Activated naive CD8-positive, alpha-beta T cell (primary cell): ENCODE measurements at regions not wholly inside any gene's neighbourhood (a gene's known extent, or its start where the extent isn't known, plus 50 kb on each side); places are given as distances from the start of the nearest gene placed in this dataset.
"Not testable (repeated sequence)": the region's sequence is repeated elsewhere in the genome, so short reads cannot be mapped to it uniquely, and the experiment has no call there.

Source experiments
- H3K27ac Mint-ChIP-seq: one replicate; pipeline ENCODE4 v1.8.0; 2021; ENCODE audit warnings: mixed read lengths
- H3K27me3 Mint-ChIP-seq: one replicate; pipeline ENCODE4 v1.8.0; 2021; ENCODE audit warnings: mixed read lengths
- H3K36me3 Mint-ChIP-seq: one replicate; pipeline ENCODE4 v1.8.0; 2021; ENCODE audit warnings: mixed read lengths
- H3K4me1 Mint-ChIP-seq: one replicate; pipeline ENCODE4 v1.8.0; 2021; ENCODE audit warnings: low read depth, mixed read lengths
- H3K4me3 Mint-ChIP-seq: one replicate; pipeline ENCODE4 v1.8.0; 2021; ENCODE audit warnings: mild to moderate bottlenecking, mixed read lengths
- H3K9me3 Mint-ChIP-seq: one replicate; pipeline ENCODE4 v1.8.0; 2021; ENCODE audit warnings: low read depth, mixed read lengths

DNA sequence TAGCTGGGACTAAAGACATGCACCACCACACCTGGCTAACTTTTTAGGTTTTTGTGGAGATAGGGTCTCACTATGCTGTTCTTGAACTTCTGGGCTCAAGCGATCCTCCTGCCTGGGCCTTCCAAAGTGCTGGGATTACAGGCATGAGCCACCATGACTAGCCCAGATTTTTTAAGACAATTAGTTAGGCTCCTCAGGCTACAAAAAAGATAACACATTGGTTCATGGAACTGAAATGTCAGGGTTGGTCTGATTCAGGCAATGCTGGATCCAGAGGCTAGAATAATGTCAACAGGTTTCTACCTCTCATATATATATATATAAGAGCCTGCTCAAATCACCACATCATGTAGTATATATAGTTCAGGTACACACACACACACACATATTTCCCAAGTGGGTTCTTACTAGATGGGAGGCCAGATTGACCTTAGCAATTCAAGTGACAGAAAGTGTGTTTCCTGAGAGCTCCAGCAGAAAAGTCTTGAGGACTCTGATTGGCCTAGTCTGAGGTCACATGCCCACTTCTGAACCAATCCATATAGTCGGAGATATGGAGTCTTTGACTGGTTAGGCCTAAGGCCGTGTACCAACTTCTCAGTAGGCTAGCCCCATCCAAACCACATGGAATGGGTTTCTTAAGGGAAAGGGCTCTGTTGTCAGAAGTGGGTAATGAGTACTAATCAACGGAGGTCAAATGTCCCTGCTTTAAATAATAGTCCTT lies 72.6 kb upstream of the LAPTM4A start:
- Mint-ChIP-seq H3K36me3 (no peaks in the 10 kb centered on the region), H3K27me3 (peaks cover 4% of the 10 kb centered on the region), H3K27ac (no peak overlapping the region), H3K4me3 (no peak overlapping the region), H3K4me1 (no peaks in the 10 kb centered on the region), H3K9me3 (no peaks in the 10 kb centered on the region)

DNA sequence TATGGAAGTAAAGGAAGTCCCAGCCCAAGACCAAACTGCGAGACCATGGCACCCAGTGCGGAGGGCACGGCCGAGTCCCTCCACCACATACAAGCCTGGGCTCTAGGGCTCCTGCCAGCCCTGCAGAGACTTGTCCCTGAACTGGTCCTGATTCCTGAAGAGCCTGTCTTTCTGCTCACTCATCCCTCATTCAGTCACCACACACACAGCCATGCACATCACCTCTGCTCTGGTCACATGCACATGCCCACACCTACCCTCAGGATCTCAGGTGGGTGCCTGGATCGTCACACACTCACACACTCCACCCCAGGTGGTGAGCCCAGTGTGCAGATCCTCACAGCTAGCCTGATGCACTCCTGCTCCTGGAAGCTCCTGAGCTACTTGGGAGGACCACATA lies 71.4 kb upstream of the LAPTM4A start:
- Mint-ChIP-seq H3K9me3 (no peaks in the 10 kb centered on the region), H3K27ac (no peak overlapping the region), H3K4me3 (no peak overlapping the region), H3K4me1 (no peaks in the 10 kb centered on the region), H3K36me3 (no peaks in the 10 kb centered on the region), H3K27me3 (peaks cover 4% of the 10 kb centered on the region)

DNA sequence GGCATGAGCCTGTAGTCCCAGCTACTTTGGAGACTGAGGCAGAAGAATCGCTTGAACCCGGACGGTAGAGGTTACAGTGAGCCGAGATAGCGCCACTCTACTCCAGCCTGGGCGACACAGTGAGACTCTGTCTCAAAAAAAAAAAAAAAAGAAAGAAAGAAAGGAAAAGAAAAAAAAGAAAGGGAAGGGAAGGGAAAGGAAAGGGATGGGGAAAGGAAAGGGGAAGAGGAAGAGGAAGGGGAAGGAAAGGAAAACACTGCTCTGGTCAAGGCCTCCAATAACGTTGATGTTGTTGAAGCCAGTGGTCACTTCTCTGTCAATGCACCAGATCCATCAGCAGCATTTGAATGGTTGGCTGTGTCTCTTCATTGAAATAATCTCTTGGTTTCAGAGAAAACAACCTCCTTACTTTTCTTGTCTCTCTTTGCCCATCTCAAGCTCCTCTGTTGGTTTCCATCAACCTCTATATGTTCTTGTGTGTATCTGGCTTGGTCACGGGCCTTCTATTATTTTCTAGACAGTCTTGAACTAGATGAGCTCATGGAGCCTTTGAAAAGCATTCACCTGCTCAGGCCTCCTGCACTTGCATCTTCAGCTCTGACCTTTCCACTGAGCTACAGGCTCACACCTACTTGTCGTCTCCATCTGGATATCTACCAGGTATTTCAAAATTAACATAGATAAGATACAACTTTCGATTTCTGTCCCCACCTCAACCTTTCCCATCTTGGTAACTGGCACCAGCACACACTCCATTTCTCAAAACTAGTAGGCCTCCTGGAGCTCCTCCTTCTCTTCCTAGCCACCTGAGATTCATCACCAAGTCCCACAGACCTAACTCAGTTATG lies 69.4 kb upstream of the LAPTM4A start:
- no peaks in the 10 kb centered on the region for H3K4me1 Mint-ChIP-seq

DNA sequence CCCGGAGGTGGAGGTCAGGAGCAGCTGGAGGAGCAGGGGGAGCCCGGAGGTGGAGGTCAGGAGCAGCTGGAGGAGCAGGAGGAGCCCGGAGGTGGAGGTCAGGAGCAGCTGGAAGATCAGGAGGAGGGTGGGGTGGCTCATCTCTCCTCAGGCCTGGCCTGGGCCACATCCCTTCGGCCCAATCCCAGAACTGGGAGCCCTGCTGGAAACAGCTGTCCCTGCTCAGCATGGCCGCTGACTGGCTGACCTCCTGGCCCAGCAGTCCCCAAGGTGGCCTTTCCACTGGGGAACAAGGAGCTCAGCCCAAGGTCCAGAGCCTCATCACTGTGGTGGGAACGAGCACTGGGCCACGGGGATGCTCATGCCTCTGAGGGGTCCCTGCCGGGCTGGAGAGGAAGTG lies 66.6 kb upstream of the LAPTM4A start:
- no peak overlapping the region for H3K4me3 Mint-ChIP-seq
- H3K27me3 Mint-ChIP-seq, result peaks cover 4% of the 10 kb centered on the region
- no peak overlapping the region for H3K27ac Mint-ChIP-seq
- H3K9me3 Mint-ChIP-seq, result no peaks in the 10 kb centered on the region
- H3K4me1 Mint-ChIP-seq, result no peaks in the 10 kb centered on the region
- H3K36me3 Mint-ChIP-seq, result no peaks in the 10 kb centered on the region

More for the DNA sequence above, 69.4 kb upstream of the LAPTM4A start:
- Mint-ChIP-seq H3K27me3 (peaks cover 4% of the 10 kb centered on the region), H3K27ac (no peak overlapping the region), H3K9me3 (no peaks in the 10 kb centered on the region), H3K4me3 (no peak overlapping the region), H3K36me3 (no peaks in the 10 kb centered on the region)

DNA sequence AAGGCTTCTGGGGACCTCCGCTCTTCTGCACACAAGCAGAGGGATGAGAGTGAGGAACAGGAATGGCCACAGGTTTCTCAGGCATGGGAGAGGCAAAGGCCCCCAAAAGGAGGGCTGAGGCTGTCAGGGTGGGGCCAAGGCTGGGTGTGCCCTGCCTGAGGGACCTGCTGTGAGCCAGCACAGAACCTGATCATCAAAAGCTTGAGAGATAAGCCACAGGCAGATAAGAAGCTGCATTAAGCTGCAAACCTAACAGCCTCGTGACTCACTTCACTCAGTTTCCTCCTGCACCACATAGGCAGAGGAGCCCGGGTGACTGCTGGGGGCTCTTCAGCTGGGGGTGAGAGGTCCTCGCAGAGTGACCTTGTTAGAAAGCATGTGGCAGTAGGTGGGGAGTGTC lies 64.5 kb upstream of the LAPTM4A start:
- Mint-ChIP-seq H3K27me3 (peaks cover 2% of the 10 kb centered on the region), H3K9me3 (no peaks in the 10 kb centered on the region), H3K4me3 (no peak overlapping the region), H3K4me1 (no peaks in the 10 kb centered on the region), H3K27ac (no peak overlapping the region), H3K36me3 (no peaks in the 10 kb centered on the region)

DNA sequence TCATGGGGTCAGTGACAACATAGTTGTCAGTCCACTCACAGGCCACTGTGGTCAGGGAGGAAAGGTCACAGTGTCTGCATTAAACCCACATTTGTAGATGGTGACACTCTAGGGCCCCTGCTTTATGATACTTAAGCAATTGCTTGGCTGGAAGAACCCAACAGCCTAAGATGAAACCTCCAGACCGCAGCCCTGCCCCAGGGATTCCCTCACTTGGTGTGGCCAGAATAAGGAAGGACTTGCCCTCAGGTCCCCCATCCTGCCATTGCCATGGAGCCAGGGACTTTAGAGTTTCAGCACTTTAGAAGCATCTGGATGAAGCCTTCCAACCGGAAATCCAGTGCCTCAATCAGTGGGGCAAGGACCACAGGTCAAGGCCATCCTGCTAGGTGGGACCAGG lies 63.9 kb upstream of the LAPTM4A start:
- H3K36me3 Mint-ChIP-seq, result no peaks in the 10 kb centered on the region
- H3K9me3 Mint-ChIP-seq, result no peaks in the 10 kb centered on the region
- H3K4me1 Mint-ChIP-seq, result no peaks in the 10 kb centered on the region
- H3K4me3 Mint-ChIP-seq, result no peak overlapping the region
- peaks cover 2% of the 10 kb centered on the region for H3K27me3 Mint-ChIP-seq
- no peak overlapping the region for H3K27ac Mint-ChIP-seq

DNA sequence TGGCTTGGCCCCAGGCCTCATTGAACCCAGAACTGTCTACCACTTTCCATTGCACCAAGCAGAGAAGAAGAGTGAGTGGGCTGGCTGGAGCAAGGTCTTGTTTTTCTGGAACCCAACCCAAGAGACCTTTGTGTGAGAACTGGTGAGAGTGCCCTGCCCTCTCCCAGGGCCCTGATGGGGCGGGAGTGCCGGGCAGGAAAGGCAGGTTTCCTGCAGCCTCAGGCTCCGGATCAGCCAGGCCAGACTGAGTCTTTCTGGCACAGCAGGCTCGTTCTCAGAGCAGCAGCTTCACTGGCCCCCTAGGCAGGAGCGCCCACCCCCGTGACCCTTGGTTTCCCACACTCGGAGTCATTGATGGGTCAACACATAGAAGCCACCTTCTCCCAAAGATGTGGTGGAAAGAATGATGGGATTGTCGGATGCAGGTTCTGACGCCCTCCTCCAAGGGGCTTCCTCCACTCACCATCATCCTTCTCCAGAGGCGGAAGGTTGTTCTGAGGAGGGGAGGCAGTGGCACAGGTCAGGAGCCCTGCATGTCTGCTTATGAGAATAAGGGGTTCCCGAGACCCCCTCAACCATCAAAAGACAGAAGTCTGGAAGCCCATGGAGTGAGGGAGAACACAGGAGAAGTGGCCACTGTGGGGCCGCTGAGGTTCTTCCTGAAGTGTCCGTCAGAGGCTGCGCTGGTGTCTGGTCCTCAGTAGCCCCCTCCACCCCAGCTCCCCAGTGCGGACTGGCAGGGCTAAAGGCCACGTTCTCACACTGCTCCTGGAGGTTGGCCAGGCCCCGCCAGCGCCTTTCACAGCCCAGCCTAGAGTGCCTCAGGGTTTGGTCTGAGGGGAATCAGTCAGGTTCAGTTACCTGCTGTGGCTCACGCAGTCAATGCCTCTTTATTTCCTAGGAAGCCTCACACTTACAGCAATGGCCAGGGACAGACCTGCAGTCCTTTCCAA lies 62.8 kb upstream of the LAPTM4A start:
- Mint-ChIP-seq H3K36me3 (no peaks in the 10 kb centered on the region), H3K27me3 (peaks cover 2% of the 10 kb centered on the region), H3K27ac (no peak overlapping the region), H3K4me1 (no peaks in the 10 kb centered on the region), H3K9me3 (no peaks in the 10 kb centered on the region), H3K4me3 (no peak overlapping the region)

DNA sequence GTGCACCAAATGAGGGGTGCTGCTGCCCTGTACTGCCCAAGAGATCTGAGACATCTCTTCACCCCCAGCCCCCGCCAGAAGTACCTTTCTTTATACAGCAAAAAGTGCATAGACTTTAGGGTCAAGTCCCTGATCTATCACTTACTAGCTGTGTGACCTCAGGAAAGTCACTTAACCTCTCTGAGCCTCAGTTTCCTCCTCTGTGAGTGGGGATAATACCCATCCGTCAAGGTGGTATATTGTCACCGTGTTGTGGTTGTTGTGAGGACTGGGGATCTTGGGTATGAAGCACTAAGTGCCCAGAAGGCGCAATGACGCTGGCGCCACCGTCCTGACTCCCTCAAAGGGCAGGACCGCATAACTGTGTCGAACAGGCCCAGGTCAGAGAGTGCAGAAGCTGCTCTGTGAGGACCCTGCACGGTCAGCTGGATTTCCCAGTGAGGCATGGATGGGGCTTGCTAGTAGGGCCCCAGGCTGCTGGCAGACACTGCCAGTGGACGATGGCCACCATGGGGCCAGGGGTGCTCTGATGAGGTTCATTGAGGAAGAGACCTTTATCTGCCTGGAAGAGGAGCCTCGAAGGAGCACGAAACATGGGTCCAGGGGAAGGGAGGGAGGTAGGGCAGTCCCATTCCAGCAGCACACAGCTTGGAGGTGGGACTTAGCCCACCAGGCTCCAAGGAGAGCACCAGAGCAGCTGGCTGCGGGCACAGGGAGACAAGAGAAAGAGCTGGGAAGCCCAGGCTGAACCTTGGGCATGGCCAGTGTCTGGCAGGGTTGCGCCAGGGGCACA lies 61.8 kb upstream of the LAPTM4A start:
- H3K27ac Mint-ChIP-seq, result no peak overlapping the region
- H3K36me3 Mint-ChIP-seq, result no peaks in the 10 kb centered on the region
- H3K9me3 Mint-ChIP-seq, result no peaks in the 10 kb centered on the region
- H3K27me3 Mint-ChIP-seq, result peaks cover 4% of the 10 kb centered on the region
- H3K4me3 Mint-ChIP-seq, result no peak overlapping the region
- no peaks in the 10 kb centered on the region for H3K4me1 Mint-ChIP-seq

DNA sequence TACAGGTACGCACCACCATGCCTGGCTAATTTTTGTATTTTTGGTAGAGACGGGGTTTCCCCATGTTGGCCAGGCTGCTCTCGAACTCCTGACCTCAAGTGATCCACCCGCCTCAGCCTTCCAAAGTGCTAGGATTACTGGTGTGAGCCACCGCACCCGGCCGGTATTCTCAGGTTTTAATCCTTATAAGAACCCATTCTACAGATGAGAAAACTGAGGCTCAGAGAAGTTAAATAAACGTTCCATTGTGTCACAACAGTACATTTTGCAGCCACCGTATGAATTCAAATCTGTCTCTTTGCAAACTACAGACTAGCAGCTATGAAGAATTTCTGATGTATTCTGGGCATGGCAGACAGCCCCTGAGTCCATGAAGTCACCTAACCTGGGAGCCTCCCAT lies 60.9 kb upstream of the LAPTM4A start:
- H3K27me3 Mint-ChIP-seq, H3K4me1 Mint-ChIP-seq, H3K4me3 Mint-ChIP-seq, H3K9me3 Mint-ChIP-seq, H3K27ac Mint-ChIP-seq, H3K36me3 Mint-ChIP-seq: not testable (repeated sequence)

DNA sequence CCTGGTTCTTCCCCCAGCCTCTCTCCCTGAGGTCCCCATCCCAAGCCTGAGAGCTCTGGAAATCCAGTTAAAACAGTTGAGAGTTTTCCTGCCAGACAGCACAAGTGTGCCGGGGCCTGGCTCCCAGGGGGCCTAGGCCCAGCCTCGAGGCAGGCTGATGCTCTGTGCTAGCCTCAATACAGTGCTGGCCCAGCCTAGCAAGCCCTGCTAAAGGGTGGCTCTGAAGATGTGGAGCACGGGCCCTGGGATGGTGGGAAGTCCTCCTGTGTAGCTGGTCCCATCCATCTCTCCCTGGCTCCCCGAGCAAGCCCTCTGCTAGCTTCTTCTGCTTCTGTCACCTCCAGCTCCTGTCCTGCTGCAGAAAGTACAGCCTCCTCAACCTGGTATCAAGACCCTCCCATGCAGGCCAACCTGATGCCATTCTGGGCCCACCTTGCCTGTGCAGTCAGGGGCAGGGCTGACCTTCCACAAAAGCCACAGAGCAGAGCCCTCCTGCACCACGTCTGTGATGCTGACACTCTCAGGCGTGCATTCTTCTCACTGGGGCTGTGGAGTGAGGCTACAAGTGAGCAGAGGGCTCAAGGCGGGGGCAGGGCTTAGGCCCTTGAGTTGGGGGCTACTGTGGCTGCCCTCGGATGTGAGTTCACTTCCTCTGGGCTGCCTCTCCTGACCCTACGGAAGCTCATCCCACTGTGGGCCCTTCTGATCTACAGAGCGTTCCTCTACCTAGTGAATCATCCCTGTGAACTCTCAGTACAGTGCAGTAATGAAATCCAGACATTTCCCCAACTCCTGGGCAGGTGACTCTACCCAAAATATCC lies 60.1 kb upstream of the LAPTM4A start:
- peaks cover 7% of the 10 kb centered on the region for H3K27me3 Mint-ChIP-seq
- H3K4me3 Mint-ChIP-seq, result no peak overlapping the region
- H3K27ac Mint-ChIP-seq, result no peak overlapping the region
- no peaks in the 10 kb centered on the region for H3K9me3 Mint-ChIP-seq
- no peaks in the 10 kb centered on the region for H3K36me3 Mint-ChIP-seq
- peaks cover 2% of the 10 kb centered on the region for H3K4me1 Mint-ChIP-seq

DNA sequence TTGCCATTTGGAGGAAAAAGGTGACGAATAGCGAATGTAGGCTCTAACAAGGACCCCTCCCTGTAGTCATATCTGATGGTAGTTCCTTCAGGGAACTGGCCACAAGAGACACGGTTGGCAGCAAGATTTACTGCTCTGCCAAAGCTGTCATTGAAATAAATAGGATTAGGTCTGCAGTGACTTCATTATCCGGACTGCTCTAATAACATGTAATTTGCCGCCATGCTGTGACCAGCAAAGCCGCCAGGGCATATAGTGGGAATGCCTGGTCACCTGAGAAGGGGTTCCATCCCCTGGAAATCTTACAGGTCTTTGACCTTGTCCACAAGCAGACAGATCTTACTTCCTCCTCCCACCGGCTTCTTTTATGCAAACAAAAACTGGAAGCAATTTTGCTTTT lies 59.4 kb upstream of the LAPTM4A start:
- peaks cover 2% of the 10 kb centered on the region for H3K4me1 Mint-ChIP-seq
- no peaks in the 10 kb centered on the region for H3K36me3 Mint-ChIP-seq
- peaks cover 7% of the 10 kb centered on the region for H3K27me3 Mint-ChIP-seq
- H3K4me3 Mint-ChIP-seq, result no peak overlapping the region
- H3K9me3 Mint-ChIP-seq, result no peaks in the 10 kb centered on the region
- no peak overlapping the region for H3K27ac Mint-ChIP-seq

DNA sequence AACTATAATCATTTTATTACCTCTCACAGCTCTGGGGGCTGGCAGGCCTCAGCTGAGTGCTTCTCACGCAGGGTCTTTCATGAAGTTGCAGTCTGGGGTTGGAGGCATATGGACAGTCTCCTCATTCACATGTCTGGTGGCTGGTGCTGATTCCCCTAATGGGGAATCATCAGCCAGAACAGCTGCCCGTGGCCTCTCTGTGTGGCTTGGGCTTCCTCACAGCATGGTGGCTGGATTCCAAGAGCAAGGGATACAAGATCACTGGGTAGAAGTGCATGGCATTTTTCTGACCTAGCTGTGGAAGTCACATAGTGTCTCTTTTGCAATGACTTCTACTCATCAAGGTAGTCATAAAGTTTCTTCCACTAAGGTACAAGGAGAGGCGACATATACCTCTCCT lies 59.0 kb upstream of the LAPTM4A start:
- Mint-ChIP-seq H3K27me3 (peaks cover 12% of the 10 kb centered on the region), H3K4me1 (peaks cover 2% of the 10 kb centered on the region), H3K27ac (no peak overlapping the region), H3K9me3 (no peaks in the 10 kb centered on the region), H3K36me3 (no peaks in the 10 kb centered on the region), H3K4me3 (no peak overlapping the region)

DNA sequence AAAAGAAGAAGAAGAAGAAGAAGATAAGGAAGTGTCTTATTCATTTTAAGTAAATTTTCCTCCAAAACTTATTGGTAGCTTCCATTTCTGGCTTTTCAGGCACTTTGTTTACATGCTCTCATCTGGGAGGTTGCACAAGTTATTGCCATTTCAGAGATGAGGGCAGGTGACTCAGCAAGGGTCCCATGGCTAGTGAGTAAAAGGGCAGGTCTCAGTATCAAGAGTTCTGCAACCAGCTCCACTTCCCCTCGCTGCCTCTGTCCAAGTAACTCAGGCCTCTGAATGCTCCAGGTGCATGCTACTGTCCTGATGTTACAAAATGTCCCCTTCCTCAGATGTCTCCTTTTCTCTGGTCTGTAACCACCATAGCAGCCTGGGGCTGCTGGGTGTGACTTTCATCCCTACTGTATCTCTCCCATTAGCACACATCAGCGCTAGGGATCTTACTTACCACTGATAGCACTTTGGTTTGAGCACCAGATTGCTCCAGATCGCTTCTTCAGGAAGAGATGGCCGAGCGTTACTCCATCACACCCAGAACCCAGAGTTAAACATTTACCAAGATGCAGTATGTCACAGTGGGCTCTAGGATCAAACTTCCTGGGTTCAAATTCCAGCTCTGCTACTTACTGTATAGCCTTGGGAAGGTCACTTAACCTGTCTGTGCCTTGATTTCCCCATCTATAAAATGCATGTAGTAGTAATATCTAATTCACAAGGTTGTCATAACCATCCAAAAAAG lies 57.4 kb upstream of the LAPTM4A start:
- Mint-ChIP-seq H3K27ac (no peak overlapping the region), H3K27me3 (peaks cover 12% of the 10 kb centered on the region), H3K36me3 (no peaks in the 10 kb centered on the region), H3K9me3 (no peaks in the 10 kb centered on the region), H3K4me1 (peaks cover 2% of the 10 kb centered on the region), H3K4me3 (no peak overlapping the region)
